ENCODE measurements at regions not wholly inside any gene's neighbourhood (a gene's known extent, or its start where the extent isn't known, plus 50 kb on each side); places are given as distances from the start of the nearest gene placed in this dataset.

DNA sequence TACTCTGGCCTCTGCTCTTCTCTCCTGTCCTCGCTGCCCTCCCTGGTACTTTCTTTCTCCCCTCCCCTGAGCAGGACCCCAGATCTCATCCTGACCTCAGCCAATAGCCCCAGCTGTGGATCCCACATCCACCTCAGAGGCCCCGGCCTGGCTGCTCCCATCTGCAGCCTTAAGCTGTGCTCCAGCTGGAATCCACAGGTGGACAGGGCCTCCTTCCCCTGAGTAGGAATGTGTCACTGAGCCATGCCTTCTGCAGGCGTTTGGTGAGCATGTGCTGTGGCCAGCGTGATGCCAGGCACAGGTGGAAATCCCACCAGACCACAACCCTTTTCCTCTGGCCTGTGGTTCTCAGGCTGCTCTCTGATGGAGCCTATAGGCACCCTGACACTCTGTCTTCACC is 68.9 kb downstream of the C5orf15 start:
- TF ChIP-seq, protein P1, sequence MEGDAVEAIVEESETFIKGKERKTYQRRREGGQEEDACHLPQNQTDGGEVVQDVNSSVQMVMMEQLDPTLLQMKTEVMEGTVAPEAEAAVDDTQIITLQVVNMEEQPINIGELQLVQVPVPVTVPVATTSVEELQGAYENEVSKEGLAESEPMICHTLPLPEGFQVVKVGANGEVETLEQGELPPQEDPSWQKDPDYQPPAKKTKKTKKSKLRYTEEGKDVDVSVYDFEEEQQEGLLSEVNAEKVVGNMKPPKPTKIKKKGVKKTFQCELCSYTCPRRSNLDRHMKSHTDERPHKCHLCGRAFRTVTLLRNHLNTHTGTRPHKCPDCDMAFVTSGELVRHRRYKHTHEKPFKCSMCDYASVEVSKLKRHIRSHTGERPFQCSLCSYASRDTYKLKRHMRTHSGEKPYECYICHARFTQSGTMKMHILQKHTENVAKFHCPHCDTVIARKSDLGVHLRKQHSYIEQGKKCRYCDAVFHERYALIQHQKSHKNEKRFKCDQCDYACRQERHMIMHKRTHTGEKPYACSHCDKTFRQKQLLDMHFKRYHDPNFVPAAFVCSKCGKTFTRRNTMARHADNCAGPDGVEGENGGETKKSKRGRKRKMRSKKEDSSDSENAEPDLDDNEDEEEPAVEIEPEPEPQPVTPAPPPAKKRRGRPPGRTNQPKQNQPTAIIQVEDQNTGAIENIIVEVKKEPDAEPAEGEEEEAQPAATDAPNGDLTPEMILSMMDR (conservative IDR thresholded peaks at IDR 0.05 in 1 of 2, IDR thresholded peaks at IDR 0.05 in 1 of 2; ENCODE audit: low read depth in 1 of 2, low read length in 2 of 2) = no peak
- no peak for TF ChIP-seq EZH2 (IDR thresholded peaks at IDR 0.05; ENCODE audit: low read length, missing control alignments)

All from fibroblast of lung (primary cell).